Colon (tissue), 2 donors: ENCODE measurements at regions not wholly inside any gene's neighbourhood (a gene's known extent, or its start where the extent isn't known, plus 50 kb on each side); places are given as distances from the start of the nearest gene placed in this dataset.
"Not testable (repeated sequence)": the region's sequence is repeated elsewhere in the genome, so short reads cannot be mapped to it uniquely, and the experiment has no call there.

ENCODE experiments used
- FAIRE-seq: peaks from 2 replicates; lab custom pipeline; 2012; peaks lifted over from hg19 to GRCh38; lab: Jason Lieb, UNC
- donor health status: control.
- donor health status: control.

DNA sequence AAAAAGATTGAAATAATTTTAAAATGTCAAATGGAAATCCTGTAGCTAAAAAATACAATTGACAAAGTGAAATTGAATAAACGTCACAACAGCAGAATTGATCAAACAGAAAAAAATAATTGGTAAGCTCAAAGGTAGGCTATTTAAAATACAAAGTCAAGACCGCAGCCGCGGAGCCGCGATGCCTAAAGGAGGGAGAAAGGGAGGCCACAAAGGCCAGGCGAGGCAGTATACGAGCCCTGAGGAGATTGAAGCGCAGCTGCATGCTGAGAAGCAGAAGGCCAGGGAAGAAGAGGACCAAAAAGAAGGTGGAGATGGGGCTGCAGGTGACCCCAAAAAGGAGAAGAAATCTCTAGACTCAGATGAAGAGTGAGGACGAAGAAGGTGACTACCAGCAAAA is 1068.5 kb upstream of the COX7C start:
- FAIRE-seq, result no peak

DNA sequence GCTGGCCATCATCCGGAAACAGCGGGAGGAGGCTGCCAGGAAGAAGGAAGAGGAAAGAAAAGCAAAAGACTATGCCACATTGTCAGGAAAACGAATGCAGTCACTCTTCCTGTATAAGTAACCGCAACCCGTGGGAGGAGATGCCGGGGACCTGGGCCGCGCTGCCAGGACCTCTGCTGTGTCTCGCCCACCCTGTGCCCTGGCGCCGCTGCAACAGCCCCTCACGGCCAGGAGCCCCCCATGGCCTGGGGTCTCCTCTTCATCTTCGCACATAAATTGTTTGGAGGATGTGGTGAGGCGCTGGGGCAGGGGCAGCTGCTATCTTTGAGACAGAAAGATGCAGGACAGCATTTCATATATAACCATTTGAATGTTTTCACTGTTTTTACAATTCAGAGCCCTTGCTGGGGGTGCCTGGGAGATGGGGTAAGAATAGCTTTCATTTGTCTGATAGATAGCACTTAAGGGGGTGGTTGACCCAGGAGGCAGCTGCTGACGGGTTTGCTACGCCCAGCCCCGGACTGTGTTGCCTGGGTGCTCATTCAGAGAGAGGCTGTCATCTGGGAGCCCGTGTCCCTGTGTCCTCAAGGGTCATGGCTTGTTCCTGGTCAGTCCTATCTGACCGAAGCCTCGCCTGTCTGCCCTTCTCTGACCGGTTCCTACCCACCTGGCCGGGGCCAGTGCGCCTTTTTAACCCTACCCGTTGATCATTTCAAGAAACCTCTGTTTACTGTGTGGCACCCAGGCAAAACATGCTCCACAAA is 1067.7 kb upstream of the COX7C start:
- FAIRE-seq, result no peak

GRCh38 chr5:85556464-85556863 is 1061.3 kb upstream of the COX7C start:
- FAIRE-seq, result no peak

GRCh38 chr5:85576666-85577065 is 1041.1 kb upstream of the COX7C start:
- FAIRE-seq, result no peak

DNA sequence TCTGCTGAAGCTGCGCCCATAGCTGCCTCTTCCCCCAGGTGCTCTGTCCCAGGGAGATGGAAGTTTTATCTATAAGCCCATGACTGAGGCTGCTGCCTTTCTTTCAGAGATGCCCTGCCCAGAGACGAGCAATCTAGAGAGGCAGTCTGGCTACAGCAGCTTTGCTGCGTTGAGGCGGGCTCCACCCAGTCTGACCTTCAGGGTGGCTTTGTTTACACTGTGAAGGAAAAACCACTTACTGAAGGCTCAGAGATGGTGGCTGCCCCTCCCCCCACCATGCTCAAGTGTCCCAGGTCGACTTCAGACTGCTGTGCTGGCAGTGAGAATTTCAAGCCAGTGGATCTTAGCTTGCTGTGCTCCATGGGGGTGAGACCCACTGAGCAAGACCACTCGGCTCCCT is 1029.9 kb upstream of the COX7C start:
- FAIRE-seq, result not testable (repeated sequence)

- not testable (repeated sequence) for FAIRE-seq
Measured at GRCh38 chr5:85588268-85588667, 1029.5 kb upstream of the COX7C start.

DNA sequence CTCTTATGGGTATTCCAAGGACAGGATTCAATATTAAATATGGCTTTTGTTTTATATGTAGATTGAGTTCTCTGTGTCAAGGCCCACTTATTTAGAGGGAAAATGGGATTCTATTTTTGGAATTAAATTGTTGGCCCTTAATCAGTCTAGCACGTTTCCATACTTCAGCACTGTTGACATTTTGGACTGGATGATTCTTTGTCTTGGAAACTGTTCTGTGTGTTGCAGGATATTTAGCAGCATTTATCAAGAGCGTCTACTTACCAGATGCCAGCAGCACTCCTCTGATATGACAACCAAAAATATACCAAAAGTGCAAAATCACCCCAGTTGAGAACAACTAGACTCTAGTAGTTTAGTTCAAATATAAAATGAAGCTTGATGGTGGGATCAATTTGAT is 1027.0 kb upstream of the COX7C start:
- no peak for FAIRE-seq

GRCh38 chr5:85591311-85591710 is 1026.4 kb upstream of the COX7C start:
- no peak for FAIRE-seq

GRCh38 chr5:85602843-85603242 is 1014.9 kb upstream of the COX7C start:
- FAIRE-seq, result no peak

DNA sequence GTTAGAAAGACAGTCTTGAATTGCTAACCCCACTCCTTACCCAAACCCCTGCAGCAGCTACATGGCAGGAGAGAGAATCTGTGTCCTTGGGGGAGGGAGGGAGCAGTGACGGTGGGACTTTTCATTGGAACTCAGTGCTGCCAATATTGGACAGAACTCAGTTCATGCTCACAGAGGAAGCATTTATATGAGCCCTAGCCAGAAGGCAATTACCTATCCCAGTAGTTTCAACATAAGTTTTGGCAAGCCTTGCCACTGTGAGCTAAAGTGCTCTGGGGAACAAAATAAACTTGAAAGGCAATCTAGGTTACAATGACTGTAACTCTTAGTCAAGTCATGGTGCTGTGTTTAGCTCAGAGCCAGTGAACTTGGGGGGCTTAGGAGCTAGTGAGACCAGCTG is 1013.4 kb upstream of the COX7C start:
- no peak for FAIRE-seq

- no peak for FAIRE-seq
Measured at GRCh38 chr5:85604786-85605185, 1013.0 kb upstream of the COX7C start.

- FAIRE-seq, result no peak
Measured at GRCh38 chr5:85605381-85605780, 1012.4 kb upstream of the COX7C start.

DNA sequence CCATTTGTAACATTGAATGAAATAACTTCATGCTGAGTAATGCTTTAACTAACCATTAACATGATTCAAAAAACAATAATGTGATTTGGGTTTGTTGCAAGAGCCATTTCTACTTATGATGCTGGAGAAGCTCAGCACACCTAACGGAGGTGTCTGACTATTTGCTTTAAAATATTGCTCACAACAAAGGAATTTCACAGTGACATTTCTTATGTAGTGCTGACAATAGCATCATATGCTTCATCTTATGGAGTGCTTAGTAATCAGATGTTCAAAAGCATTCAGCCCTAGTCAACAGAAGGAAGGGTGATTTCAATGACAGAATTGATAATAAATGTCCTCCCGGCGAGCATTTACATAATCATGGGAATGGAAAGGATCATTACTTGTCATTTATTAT is 1003.3 kb upstream of the COX7C start:
- no peak for FAIRE-seq

DNA sequence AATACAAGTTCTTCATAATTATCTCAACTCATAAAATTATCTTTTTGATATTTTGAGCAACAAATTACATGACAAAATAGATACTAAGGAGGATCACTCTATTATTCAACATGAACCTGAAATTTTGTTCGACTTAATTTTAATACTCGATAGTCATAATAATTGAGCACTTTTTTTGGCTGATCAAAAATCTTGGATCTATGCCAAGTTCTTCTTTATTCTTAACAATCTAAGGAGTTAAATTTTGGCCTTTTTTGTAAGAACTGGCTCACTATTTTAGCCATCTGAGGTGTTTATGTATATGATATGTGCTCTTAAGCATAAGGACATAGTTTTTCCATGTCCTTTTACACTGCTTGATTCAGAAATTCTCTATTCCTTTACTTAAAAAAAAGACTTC is 996.1 kb upstream of the COX7C start:
- FAIRE-seq, result no peak

- FAIRE-seq, result no peak
Measured at GRCh38 chr5:85628153-85628552, 989.6 kb upstream of the COX7C start.

- FAIRE-seq, result not testable (repeated sequence)
Measured at GRCh38 chr5:85638495-85639125, 979.1 kb upstream of the COX7C start.

DNA sequence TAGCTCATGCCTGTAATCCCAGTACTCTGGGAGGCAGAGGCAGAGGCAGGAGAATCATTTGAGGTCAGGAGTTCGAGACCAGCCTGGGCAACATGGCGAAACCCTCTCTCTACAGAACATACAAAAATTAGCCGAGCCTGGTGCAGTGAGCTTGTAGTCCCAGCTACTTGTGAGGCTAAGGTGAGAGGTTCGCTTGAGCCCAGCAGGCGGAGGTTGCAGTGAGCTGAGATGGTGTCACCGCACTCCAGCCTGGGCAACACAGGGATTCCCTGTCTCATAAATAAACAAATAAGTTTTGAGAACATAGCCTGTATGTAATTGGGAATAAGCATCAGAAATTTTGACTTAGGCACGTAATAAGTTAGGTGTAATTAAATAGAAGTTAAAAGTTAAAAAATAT is 971.7 kb upstream of the COX7C start:
- FAIRE-seq, result no peak

GRCh38 chr5:85646641-85647040 is 971.1 kb upstream of the COX7C start:
- FAIRE-seq, result no peak

GRCh38 chr5:85647349-85648127 is 970.2 kb upstream of the COX7C start:
- FAIRE-seq, result no peak

DNA sequence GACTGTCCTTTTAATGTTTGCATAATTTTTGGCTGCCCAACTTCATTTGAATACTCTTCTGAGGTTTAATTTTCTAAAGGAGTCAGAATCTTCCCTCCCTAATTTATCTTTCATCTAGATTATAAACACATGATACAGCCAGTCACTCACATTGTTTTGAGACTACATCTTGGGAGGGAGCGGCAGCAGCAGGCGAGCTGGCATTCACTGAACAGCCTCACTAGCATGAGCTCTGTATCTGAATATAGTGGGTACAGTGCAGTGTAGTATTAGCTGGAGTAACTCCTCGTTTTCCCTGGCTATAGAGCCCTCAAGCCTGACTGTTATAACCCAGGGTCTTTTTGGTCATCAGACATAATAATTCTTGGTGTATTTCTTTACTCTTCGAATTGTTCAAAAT is 969.2 kb upstream of the COX7C start:
- FAIRE-seq, result no peak

DNA sequence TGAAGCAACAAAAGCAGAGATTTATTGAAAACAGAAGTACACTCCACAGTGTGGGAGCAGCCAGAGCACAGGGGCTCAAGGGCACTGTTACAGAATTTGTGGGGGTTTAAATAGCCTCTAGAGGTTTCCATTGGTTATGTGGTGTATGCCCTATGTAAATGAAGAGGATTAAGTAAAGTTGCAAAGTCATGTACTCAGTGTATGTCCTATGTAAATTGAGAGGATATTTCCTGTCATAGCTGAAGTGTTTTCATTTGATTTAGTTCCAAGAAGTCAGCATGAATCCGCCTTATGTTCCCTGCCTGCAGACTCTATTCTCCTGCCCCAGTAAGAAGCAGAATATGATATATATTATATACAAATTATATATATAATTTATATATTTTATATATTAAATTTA is 966.0 kb upstream of the COX7C start:
- no peak for FAIRE-seq

GRCh38 chr5:85654144-85654543 is 963.6 kb upstream of the COX7C start:
- FAIRE-seq, result not testable (repeated sequence)

DNA sequence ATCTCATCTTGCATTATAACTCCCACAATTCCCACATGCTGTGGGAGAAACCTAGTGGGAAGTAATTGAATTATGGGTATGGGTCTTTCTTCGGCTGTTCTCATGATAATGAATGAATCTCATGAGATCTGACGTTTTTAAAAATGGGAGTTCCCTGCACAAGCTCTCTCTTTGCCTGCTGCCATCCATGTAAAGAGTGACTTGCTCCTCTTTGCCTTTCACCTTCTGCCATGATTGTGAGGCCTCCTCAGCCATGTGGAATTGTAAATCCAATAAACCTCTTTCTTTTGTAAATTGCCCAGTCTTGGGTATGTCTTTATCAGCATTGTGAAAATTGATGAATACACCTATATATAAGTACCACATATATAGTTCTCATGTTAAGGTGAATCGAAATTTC is 961.7 kb upstream of the COX7C start:
- no peak for FAIRE-seq
